GM18502 (cell line): ENCODE measurements at regions not wholly inside any gene's neighbourhood (a gene's known extent, or its start where the extent isn't known, plus 50 kb on each side); places are given as distances from the start of the nearest gene placed in this dataset.
"Not testable (repeated sequence)": the region's sequence is repeated elsewhere in the genome, so short reads cannot be mapped to it uniquely, and the experiment has no call there.

Source experiments
- ATAC-seq: cut with Tn5 transposase; IDR thresholded peaks from one replicate; pipeline ENCODE4 v1.9.1; 2021; ENCODE audit warnings: mild to moderate bottlenecking; ENCODE audit not compliant: unreplicated experiment, poor library complexity

GRCh38 chr14:105721602-105721970 is 195.2 kb downstream of the TMEM121 start:
- ATAC-seq, result not testable (repeated sequence)

GRCh38 chr14:105721996-105722709 is 195.8 kb downstream of the TMEM121 start:
- ATAC-seq, result not testable (repeated sequence)

- ATAC-seq, result not testable (repeated sequence)
Measured at GRCh38 chr14:105723271-105723670, 196.9 kb downstream of the TMEM121 start.

GRCh38 chr14:105723776-105724175 is 197.4 kb downstream of the TMEM121 start:
- ATAC-seq, result not testable (repeated sequence)

- ATAC-seq, result not testable (repeated sequence)
Measured at GRCh38 chr14:105729825-105730368, 203.5 kb downstream of the TMEM121 start.

- ATAC-seq, result not testable (repeated sequence)
Measured at GRCh38 chr14:105730731-105731130, 204.3 kb downstream of the TMEM121 start.

- ATAC-seq, result not testable (repeated sequence)
Measured at GRCh38 chr14:105731221-105731985, 205.0 kb downstream of the TMEM121 start.

- ATAC-seq, result no peak
Measured at GRCh38 chr14:105733081-105734065, 207.0 kb downstream of the TMEM121 start.

GRCh38 chr14:105734241-105734640 is 207.9 kb downstream of the TMEM121 start:
- ATAC-seq, result not testable (repeated sequence)

- ATAC-seq, result not testable (repeated sequence)
Measured at GRCh38 chr14:105736331-105736730, 209.9 kb downstream of the TMEM121 start.

- no peak for ATAC-seq
Measured at GRCh38 chr14:105737504-105738246, 211.3 kb downstream of the TMEM121 start.

GRCh38 chr14:105738638-105739037 is 212.3 kb downstream of the TMEM121 start:
- no peak for ATAC-seq

- no peak for ATAC-seq
Measured at GRCh38 chr14:105739331-105740102, 213.1 kb downstream of the TMEM121 start.

- ATAC-seq, result not testable (repeated sequence)
Measured at GRCh38 chr14:105740272-105740671, 213.9 kb downstream of the TMEM121 start.

- ATAC-seq, result not testable (repeated sequence)
Measured at GRCh38 chr14:105740961-105741360, 214.6 kb downstream of the TMEM121 start.

GRCh38 chr14:105741707-105742530 is 215.5 kb downstream of the TMEM121 start:
- not testable (repeated sequence) for ATAC-seq

GRCh38 chr14:105742531-105742848 is 216.1 kb downstream of the TMEM121 start:
- no peak for ATAC-seq
